CD4-positive, alpha-beta T cell (primary cell): ENCODE measurements at regions not wholly inside any gene's neighbourhood (a gene's known extent, or its start where the extent isn't known, plus 50 kb on each side); places are given as distances from the start of the nearest gene placed in this dataset.

Experiments used
- ATAC-seq: fragments of 200-7000 bp; cut with Tn5 transposase; one replicate; pipeline ENCODE4 v1.10.0; 2022; ENCODE audit warnings: mild to moderate bottlenecking; ENCODE audit not compliant: poor library complexity
- CTCF ChIA-PET: fragments of 350-600 bp; sonication (Branson Sonifier 250); formaldehyde crosslinking; loops from one replicate; lab custom pipeline; 2021; ENCODE audit warnings: antibody characterized with exemption, inconsistent platforms; lab: Charles Lee
- POLR2A ChIA-PET: fragments of 350-600 bp; sonication (Branson Sonifier 250); formaldehyde crosslinking; loops from one replicate; lab custom pipeline; 2021; ENCODE audit warnings: antibody characterized with exemption, inconsistent platforms; lab: Charles Lee
- DNase-seq, 14 experiments: peaks; one replicate each; pipeline ENCODE4 v3.0.0-alpha.2; 2013 to 2020; ENCODE audit warnings: mixed read lengths in 2 of 14
- H3K27ac ChIP-seq, 2 donors: one replicate each; pipeline versions ENCODE4 v1.5.1 to v1.7.0; 2013; ENCODE audit warnings: low read length in 2 of 2, low read depth in 1 of 2, mild to moderate bottlenecking in 1 of 2
- H3K27me3 ChIP-seq, 2 experiments: 1 replicate in 1 of 2; 2 replicates in 1 of 2; pipeline versions ENCODE4 v1.6.1 to v1.7.0; 2013; ENCODE audit warnings: low read length in 2 of 2, control low read depth in 1 of 2, mild to moderate bottlenecking in 1 of 2, moderate library complexity in 1 of 2; ENCODE audit not compliant: insufficient read depth in 2 of 2, control insufficient read depth in 1 of 2
- H3K36me3 ChIP-seq: one replicate; pipeline ENCODE4 v1.6.1; 2013; ENCODE audit warnings: low read length, control low read depth; ENCODE audit not compliant: insufficient read depth
- H3K4me1 ChIP-seq: one replicate; pipeline ENCODE4 v1.6.1; 2013; ENCODE audit warnings: low read length, control low read depth; ENCODE audit not compliant: insufficient read depth
- H3K4me3 ChIP-seq: one replicate; pipeline ENCODE4 v1.5.1; 2013; ENCODE audit warnings: mild to moderate bottlenecking, low read length, moderate library complexity
- H3K9me3 ChIP-seq, 2 experiments: 1 replicate in 1 of 2; 2 replicates in 1 of 2; pipeline versions ENCODE4 v1.6.1 to v1.7.0; 2013; ENCODE audit warnings: low read length in 2 of 2, mild to moderate bottlenecking in 2 of 2, control low read depth in 1 of 2, moderate library complexity in 1 of 2; ENCODE audit not compliant: control insufficient read depth in 1 of 2, insufficient read depth in 1 of 2
- H3K27ac Mint-ChIP-seq: one replicate; pipeline ENCODE4 v1.8.0; 2020; ENCODE audit warnings: mixed read lengths
- H3K27me3 Mint-ChIP-seq: one replicate; pipeline ENCODE4 v1.8.0; 2021; ENCODE audit warnings: mixed read lengths
- H3K36me3 Mint-ChIP-seq: one replicate; pipeline ENCODE4 v1.8.0; 2021; ENCODE audit warnings: low read depth, mixed read lengths
- H3K4me1 Mint-ChIP-seq: one replicate; pipeline ENCODE4 v1.8.0; 2021; ENCODE audit warnings: low read depth, mixed read lengths
- H3K4me3 Mint-ChIP-seq: one replicate; pipeline ENCODE4 v1.8.0; 2020; ENCODE audit warnings: mild to moderate bottlenecking, mixed read lengths
- H3K9me3 Mint-ChIP-seq: one replicate; pipeline ENCODE4 v1.8.0; 2020; ENCODE audit warnings: mixed read lengths
- intact Hi-C, 2 experiments: fragments of 100-400 bp; cut with DNase I in 1 of 2; cut with micrococcal nuclease in 1 of 2; formaldehyde crosslinking; loops; one replicate each; pipeline versions ENCODE4 v1.15.1 to v1.9.0; 2023 to 2025; cut with DNase I, micrococcal nuclease
- TF ChIP-seq, protein P1 (sequence below): fragments of 200-600 bp; IDR thresholded peaks from one replicate; pipeline ENCODE4 v1.8.0; 2022; ENCODE audit warnings: antibody characterized with exemption, mild to moderate bottlenecking

GRCh38 chr14:45904314-45904713, 651.3 kb upstream of the MIS18BP1 start:
- intact Hi-C loops = no loop called here
- Histone ChIP-seq H3K27ac (no peak overlapping the region), H3K9me3 (peaks cover 0 to 5% of the 10 kb centered on the region in 2 experiments), H3K27me3 (no peaks in the 10 kb centered on the region), H3K36me3 (no peaks in the 10 kb centered on the region), H3K4me1 (no peaks in the 10 kb centered on the region), H3K4me3 (no peak overlapping the region)
- H3K9me3 Mint-ChIP-seq = peaks cover 1% of the 10 kb centered on the region
- TF ChIP-seq, protein P1, sequence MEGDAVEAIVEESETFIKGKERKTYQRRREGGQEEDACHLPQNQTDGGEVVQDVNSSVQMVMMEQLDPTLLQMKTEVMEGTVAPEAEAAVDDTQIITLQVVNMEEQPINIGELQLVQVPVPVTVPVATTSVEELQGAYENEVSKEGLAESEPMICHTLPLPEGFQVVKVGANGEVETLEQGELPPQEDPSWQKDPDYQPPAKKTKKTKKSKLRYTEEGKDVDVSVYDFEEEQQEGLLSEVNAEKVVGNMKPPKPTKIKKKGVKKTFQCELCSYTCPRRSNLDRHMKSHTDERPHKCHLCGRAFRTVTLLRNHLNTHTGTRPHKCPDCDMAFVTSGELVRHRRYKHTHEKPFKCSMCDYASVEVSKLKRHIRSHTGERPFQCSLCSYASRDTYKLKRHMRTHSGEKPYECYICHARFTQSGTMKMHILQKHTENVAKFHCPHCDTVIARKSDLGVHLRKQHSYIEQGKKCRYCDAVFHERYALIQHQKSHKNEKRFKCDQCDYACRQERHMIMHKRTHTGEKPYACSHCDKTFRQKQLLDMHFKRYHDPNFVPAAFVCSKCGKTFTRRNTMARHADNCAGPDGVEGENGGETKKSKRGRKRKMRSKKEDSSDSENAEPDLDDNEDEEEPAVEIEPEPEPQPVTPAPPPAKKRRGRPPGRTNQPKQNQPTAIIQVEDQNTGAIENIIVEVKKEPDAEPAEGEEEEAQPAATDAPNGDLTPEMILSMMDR = no peak
- ChIA-PET CTCF (no interaction called here), POLR2A (no interaction called here)
- no peaks in the 10 kb centered on the region for H3K4me1 Mint-ChIP-seq
- ATAC-seq = no peak
- no peak overlapping the region for H3K4me3 Mint-ChIP-seq
- no peak overlapping the region for H3K27ac Mint-ChIP-seq
- no peaks in the 10 kb centered on the region for H3K27me3 Mint-ChIP-seq
- DNase-seq = no peak
- no peaks in the 10 kb centered on the region for H3K36me3 Mint-ChIP-seq

GRCh38 chr14:45902241-45902640, 649.2 kb upstream of the MIS18BP1 start:
- TF ChIP-seq, protein P1 = no peak
- no peaks in the 10 kb centered on the region for H3K27me3 Mint-ChIP-seq
- H3K4me3 ChIP-seq = no peak overlapping the region
- ChIA-PET CTCF (interaction anchor here (1.1 kb wide), 1 partner anchor 10 kb away, joined by 4 read pairs; no protein-coding TSS in a partner anchor), POLR2A (no interaction called here)
- no peak overlapping the region for H3K4me3 Mint-ChIP-seq
- H3K4me1 ChIP-seq = no peaks in the 10 kb centered on the region
- no peaks in the 10 kb centered on the region for H3K27me3 ChIP-seq
- intact Hi-C loops = no loop called here
- H3K9me3 ChIP-seq = peaks cover 0 to 5% of the 10 kb centered on the region in 2 experiments
- H3K36me3 Mint-ChIP-seq = no peaks in the 10 kb centered on the region
- DNase-seq = no peak
- H3K4me1 Mint-ChIP-seq = no peaks in the 10 kb centered on the region
- no peak overlapping the region for H3K27ac ChIP-seq
- H3K36me3 ChIP-seq = no peaks in the 10 kb centered on the region
- no peak overlapping the region for H3K27ac Mint-ChIP-seq
- ATAC-seq = no peak
- H3K9me3 Mint-ChIP-seq = peaks cover 1% of the 10 kb centered on the region

- no peak for DNase-seq
- Mint-ChIP-seq H3K27me3 (no peaks in the 10 kb centered on the region), H3K4me1 (no peaks in the 10 kb centered on the region), H3K36me3 (no peaks in the 10 kb centered on the region), H3K4me3 (no peak overlapping the region), H3K9me3 (peaks cover 6% of the 10 kb centered on the region), H3K27ac (no peak overlapping the region)
- CTCF ChIA-PET = no interaction called here
- intact Hi-C loops = no loop called here
- Histone ChIP-seq H3K9me3 (no peaks in the 10 kb centered on the region), H3K27ac (no peak overlapping the region), H3K27me3 (no peaks in the 10 kb centered on the region), H3K4me1 (no peaks in the 10 kb centered on the region), H3K4me3 (no peak overlapping the region), H3K36me3 (no peaks in the 10 kb centered on the region)
- TF ChIP-seq, protein P1 = no peak
- POLR2A ChIA-PET = no interaction called here
- ATAC-seq = no peak
Observed at GRCh38 chr14:45897439-45897838, 644.4 kb upstream of the MIS18BP1 start.
